Tibial artery (tissue), 4 donors: ENCODE measurements at regions not wholly inside any gene's neighbourhood (a gene's known extent, or its start where the extent isn't known, plus 50 kb on each side); places are given as distances from the start of the nearest gene placed in this dataset.

Source experiments
- DNase-seq, 2 donors: peaks; one replicate each; pipeline ENCODE4 v3.0.0-alpha.2; 2019
- H3K27ac ChIP-seq, 2 donors: fragments of 200-600 bp; sonication (generic) in 1 of 2; 1 replicate in 1 of 2; 2 replicates in 1 of 2; pipeline ENCODE4 v1.5.1; 2018 to 2019; ENCODE audit warnings: mild to moderate bottlenecking in 1 of 2
- H3K27me3 ChIP-seq, 2 donors: fragments of 200-600 bp; sonication (generic) in 1 of 2; one replicate each; pipeline versions ENCODE4 v1.5.1 to v1.6.0; 2016 to 2019
- H3K36me3 ChIP-seq, 3 donors: fragments of 200-600 bp; sonication (generic) in 2 of 3; one replicate each; pipeline ENCODE4 v1.5.1; 2016 to 2019; ENCODE audit warnings: mild to moderate bottlenecking in 2 of 3
- H3K4me1 ChIP-seq, 4 donors: fragments of 200-600 bp; sonication (generic) in 2 of 4; 1 replicate in 3 of 4; 2 replicates in 1 of 4; pipeline ENCODE4 v1.5.1; 2016 to 2019
- H3K4me3 ChIP-seq, 2 donors: fragments of 200-600 bp; sonication (generic) in 1 of 2; 1 replicate in 1 of 2; 2 replicates in 1 of 2; pipeline ENCODE4 v1.5.1; 2018 to 2019; ENCODE audit warnings: mild to moderate bottlenecking in 2 of 2
- H3K9me3 ChIP-seq, 3 donors: fragments of 200-600 bp; sonication (generic) in 1 of 3; one replicate each; pipeline ENCODE4 v1.5.1; 2016 to 2019
- CTCF ChIP-seq, 2 experiments: fragments of 200-600 bp in 1 of 2; fragments of 450-650 bp in 1 of 2; IDR thresholded peaks; one replicate each; pipeline ENCODE4 v1.5.1; 2017 to 2019; ENCODE audit warnings: antibody characterized with exemption in 2 of 2, mild to moderate bottlenecking in 1 of 2, moderate library complexity in 1 of 2
- intact Hi-C: fragments of 100-400 bp; cut with DNase I; formaldehyde crosslinking; loops from one replicate; pipeline ENCODE4 v1.15.0; 2023; ENCODE audit warnings: low total_unique reads

- no peaks in the 10 kb centered on the region for H3K27me3 ChIP-seq
- intact Hi-C loops: no loop called here
- no peak for TF ChIP-seq CTCF (IDR thresholded peaks at IDR 0.05)
These were observed 916.2 kb downstream of the METTL15 start for GRCh38 chr11:29024386-29024785.

GRCh38 chr11:29023761-29024160 is 915.6 kb downstream of the METTL15 start:
- intact Hi-C loops: no loop called here
- TF ChIP-seq CTCF (IDR thresholded peaks at IDR 0.05): no peak
- H3K9me3 ChIP-seq: peaks cover 0 to 3% (median 0%) of the 10 kb centered on the region in 3 donors
- H3K4me3 ChIP-seq: no peak overlapping the region
- no peaks in the 10 kb centered on the region for H3K4me1 ChIP-seq
- no peak overlapping the region for H3K27ac ChIP-seq
- DNase-seq: no peak
- no peaks in the 10 kb centered on the region for H3K27me3 ChIP-seq
- H3K36me3 ChIP-seq: no peaks in the 10 kb centered on the region

More at GRCh38 chr11:29024386-29024785, 916.2 kb downstream of the METTL15 start:
- no peak overlapping the region for H3K27ac ChIP-seq
- DNase-seq: no peak
- no peak overlapping the region for H3K4me3 ChIP-seq
- no peaks in the 10 kb centered on the region for H3K4me1 ChIP-seq
- H3K9me3 ChIP-seq: peaks cover 0 to 9% (median 0%) of the 10 kb centered on the region in 3 donors
- H3K36me3 ChIP-seq: no peaks in the 10 kb centered on the region

DNA sequence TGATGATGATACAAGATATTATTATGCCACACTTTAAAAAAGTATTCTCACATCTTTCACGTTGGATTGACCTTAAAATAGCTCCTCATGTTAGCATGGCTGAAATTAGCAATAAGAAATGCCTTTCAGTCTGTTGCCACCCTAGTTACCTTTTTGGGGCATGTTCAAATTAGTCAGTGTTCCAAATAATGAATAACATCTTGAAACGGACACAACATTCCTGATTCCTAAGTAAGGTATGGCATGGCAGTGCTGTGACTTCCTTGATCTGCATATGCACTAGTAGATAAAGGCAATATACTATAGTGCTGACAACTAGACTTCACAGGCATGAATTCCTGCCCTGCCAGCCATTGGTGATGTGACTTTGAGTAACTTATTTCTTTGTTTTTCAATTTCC is 914.5 kb downstream of the METTL15 start:
- Histone ChIP-seq H3K4me3 (no peak overlapping the region), H3K27ac (no peak overlapping the region), H3K9me3 (no peaks in the 10 kb centered on the region), H3K36me3 (no peaks in the 10 kb centered on the region), H3K4me1 (no peaks in the 10 kb centered on the region), H3K27me3 (no peaks in the 10 kb centered on the region)
- no peak for TF ChIP-seq CTCF (IDR thresholded peaks at IDR 0.05)
- intact Hi-C loops: no loop called here
- DNase-seq: no peak

DNA sequence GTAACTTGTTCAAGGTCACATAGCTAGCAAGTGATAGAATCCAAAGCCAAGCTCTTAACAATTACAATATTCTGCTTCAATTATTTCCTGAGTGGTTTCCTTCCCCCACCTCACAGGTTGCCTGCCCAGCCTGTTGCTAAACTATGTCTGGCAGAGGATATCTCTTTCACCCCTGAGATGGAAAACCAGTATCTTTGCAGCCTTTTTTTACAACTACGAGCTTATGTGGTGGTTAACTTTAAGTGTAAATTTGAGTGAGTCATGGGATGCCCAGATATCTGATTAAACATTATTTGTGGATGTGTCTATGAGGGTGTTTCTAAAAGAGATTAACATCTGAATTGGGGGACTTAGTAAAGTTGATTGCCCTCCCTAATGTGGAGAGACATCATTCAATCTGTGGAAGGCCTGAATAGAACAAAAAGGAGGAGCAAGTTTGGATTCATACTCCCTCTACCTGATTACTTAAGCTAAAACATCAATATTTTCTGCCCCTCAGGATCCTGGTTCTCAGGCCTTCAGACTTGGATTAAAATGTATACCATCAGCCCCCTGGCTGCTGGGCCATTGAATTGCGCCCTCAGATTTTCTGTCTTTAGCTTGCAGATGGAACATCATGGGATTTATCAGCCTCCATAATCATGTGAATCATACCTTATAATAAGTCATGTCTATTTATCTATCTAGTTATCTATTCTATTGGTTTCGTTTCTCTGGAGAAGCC is 911.9 kb downstream of the METTL15 start:
- H3K27me3 ChIP-seq: no peaks in the 10 kb centered on the region
- intact Hi-C loops: no loop called here
- H3K4me1 ChIP-seq: no peaks in the 10 kb centered on the region
- no peak for TF ChIP-seq CTCF (IDR thresholded peaks at IDR 0.05)
- H3K27ac ChIP-seq: no peak overlapping the region
- H3K36me3 ChIP-seq: no peaks in the 10 kb centered on the region
- DNase-seq: no peak
- no peak overlapping the region for H3K4me3 ChIP-seq
- no peaks in the 10 kb centered on the region for H3K9me3 ChIP-seq

DNA sequence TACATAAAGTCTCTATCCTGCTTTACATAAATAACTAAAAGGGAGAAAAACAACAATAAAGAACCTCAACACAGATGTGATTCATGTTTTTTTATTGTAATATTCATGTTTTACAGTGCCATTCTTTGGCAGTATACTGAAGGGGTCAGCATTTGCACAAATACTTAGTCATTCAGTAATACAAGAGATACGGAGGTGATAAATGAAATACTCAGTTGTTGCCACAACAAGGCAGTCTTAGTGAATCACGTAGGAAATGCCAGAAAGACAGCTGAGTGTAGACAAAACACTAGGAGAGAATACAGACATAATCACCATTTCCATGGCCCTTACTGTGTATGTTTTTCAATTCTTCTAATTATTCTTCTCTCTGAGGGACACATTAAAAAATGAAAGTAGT is 910.4 kb downstream of the METTL15 start:
- Histone ChIP-seq H3K9me3 (no peaks in the 10 kb centered on the region), H3K4me1 (no peaks in the 10 kb centered on the region), H3K36me3 (no peaks in the 10 kb centered on the region), H3K27me3 (no peaks in the 10 kb centered on the region), H3K4me3 (no peak overlapping the region), H3K27ac (no peak overlapping the region)
- intact Hi-C loops: no loop called here
- no peak for DNase-seq
- TF ChIP-seq CTCF (IDR thresholded peaks at IDR 0.05): no peak
